Transverse colon (tissue), 3 donors: ENCODE measurements at regions not wholly inside any gene's neighbourhood (a gene's known extent, or its start where the extent isn't known, plus 50 kb on each side); places are given as distances from the start of the nearest gene placed in this dataset.

ENCODE experiments used
- EP300 ChIP-seq: sonication (generic); formaldehyde crosslinking; IDR thresholded peaks from one replicate; pipeline ENCODE4 v1.6.1; 2017; ENCODE audit warnings: antibody characterized with exemption, low read depth
- TF ChIP-seq, protein P1 (sequence below), 5 experiments: fragments of 200-600 bp in 3 of 5; fragments of 450-650 bp in 2 of 5; sonication (generic) in 3 of 5; IDR thresholded peaks; 1 replicate in 2 of 5; 2 replicates in 3 of 5; pipeline ENCODE4 v1.5.1; 2016 to 2017; ENCODE audit warnings: antibody characterized with exemption in 5 of 5, inconsistent platforms in 3 of 5, mild to moderate bottlenecking in 2 of 5, moderate library complexity in 1 of 5

DNA sequence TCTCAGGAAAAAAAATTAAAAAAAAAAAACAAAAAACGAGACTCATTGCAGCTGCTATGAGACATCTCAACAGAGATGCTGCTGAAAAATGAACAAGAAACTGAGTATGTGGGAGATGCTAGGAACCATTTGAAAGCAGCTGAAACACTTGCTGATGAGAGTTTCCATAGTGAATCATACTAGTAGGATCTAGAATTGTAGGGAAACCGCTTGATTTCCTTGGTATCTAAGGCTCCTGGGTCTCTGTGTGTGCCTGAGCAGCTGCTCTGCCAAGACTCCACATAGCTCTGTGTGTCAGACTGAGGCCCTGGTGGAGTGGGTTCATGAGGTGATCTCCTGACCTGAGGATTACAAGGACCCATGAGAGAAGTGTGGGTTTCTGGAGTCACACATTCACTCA is 313.4 kb upstream of the NECTIN3 start:
- TF ChIP-seq, protein P1, sequence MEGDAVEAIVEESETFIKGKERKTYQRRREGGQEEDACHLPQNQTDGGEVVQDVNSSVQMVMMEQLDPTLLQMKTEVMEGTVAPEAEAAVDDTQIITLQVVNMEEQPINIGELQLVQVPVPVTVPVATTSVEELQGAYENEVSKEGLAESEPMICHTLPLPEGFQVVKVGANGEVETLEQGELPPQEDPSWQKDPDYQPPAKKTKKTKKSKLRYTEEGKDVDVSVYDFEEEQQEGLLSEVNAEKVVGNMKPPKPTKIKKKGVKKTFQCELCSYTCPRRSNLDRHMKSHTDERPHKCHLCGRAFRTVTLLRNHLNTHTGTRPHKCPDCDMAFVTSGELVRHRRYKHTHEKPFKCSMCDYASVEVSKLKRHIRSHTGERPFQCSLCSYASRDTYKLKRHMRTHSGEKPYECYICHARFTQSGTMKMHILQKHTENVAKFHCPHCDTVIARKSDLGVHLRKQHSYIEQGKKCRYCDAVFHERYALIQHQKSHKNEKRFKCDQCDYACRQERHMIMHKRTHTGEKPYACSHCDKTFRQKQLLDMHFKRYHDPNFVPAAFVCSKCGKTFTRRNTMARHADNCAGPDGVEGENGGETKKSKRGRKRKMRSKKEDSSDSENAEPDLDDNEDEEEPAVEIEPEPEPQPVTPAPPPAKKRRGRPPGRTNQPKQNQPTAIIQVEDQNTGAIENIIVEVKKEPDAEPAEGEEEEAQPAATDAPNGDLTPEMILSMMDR (IDR thresholded peaks at IDR 0.05): no peak
- TF ChIP-seq EP300: no peak
